MM.1S (cell line): ENCODE measurements at regions not wholly inside any gene's neighbourhood (a gene's known extent, or its start where the extent isn't known, plus 50 kb on each side); places are given as distances from the start of the nearest gene placed in this dataset.

Experiments used
- DNase-seq: peaks from one replicate; pipeline ENCODE4 v3.0.0-alpha.2; 2015
- H2AFZ ChIP-seq: fragments of 300-600 bp; sonication (generic); 2 replicates; pipeline ENCODE4 v1.6.0; 2016; ENCODE audit warnings: antibody characterized with exemption, low read length
- H3F3A ChIP-seq: fragments of 300-600 bp; sonication (generic); 2 replicates; pipeline ENCODE4 v1.6.1; 2016; ENCODE audit warnings: mild to moderate bottlenecking, antibody characterized with exemption, low read length, moderate library complexity, mixed read lengths; ENCODE audit not compliant: insufficient read depth
- H3K27ac ChIP-seq: fragments of 300-600 bp; sonication (generic); 2 replicates; pipeline ENCODE4 v1.5.1; 2016; ENCODE audit warnings: mild to moderate bottlenecking, low read length
- H3K27me3 ChIP-seq: fragments of 300-600 bp; sonication (generic); replicated peaks from 2 replicates; pipeline ENCODE4 v1.6.0; 2016; ENCODE audit warnings: low read length; ENCODE audit not compliant: insufficient read depth
- H3K36me3 ChIP-seq: fragments of 300-600 bp; sonication (generic); replicated peaks from 2 replicates; pipeline ENCODE4 v1.6.1; 2016; ENCODE audit warnings: mild to moderate bottlenecking, low read length, mixed read lengths; ENCODE audit not compliant: insufficient read depth
- H3K4me1 ChIP-seq: fragments of 300-600 bp; sonication (generic); 2 replicates; pipeline ENCODE4 v1.6.1; 2016; ENCODE audit warnings: low read length, mixed read lengths
- H3K4me2 ChIP-seq: fragments of 300-600 bp; sonication (generic); 2 replicates; pipeline ENCODE4 v1.6.0; 2016; ENCODE audit warnings: low read depth, low read length
- H3K4me3 ChIP-seq: fragments of 300-600 bp; sonication (generic); 2 replicates; pipeline ENCODE4 v1.5.1; 2016; ENCODE audit warnings: low read length, mixed read lengths
- H3K79me2 ChIP-seq: fragments of 300-600 bp; sonication (generic); 2 replicates; pipeline ENCODE4 v1.6.1; 2016; ENCODE audit warnings: mixed run types, low read length, mixed read lengths
- H3K9ac ChIP-seq: fragments of 300-600 bp; sonication (generic); 2 replicates; pipeline ENCODE4 v1.6.1; 2016; ENCODE audit warnings: low read length, mixed read lengths
- H3K9me2 ChIP-seq: fragments of 300-600 bp; sonication (generic); replicated peaks from 2 replicates; pipeline ENCODE4 v1.6.1; 2016; ENCODE audit warnings: mild to moderate bottlenecking, low read length, mixed read lengths; ENCODE audit not compliant: insufficient read depth
- H3K9me3 ChIP-seq: fragments of 300-600 bp; sonication (generic); replicated peaks from 2 replicates; pipeline ENCODE4 v1.6.1; 2016; ENCODE audit warnings: mild to moderate bottlenecking, low read length, mixed read lengths; ENCODE audit not compliant: insufficient read depth
- H4K20me1 ChIP-seq: fragments of 300-600 bp; sonication (generic); 2 replicates; pipeline ENCODE4 v1.6.1; 2016; ENCODE audit warnings: mild to moderate bottlenecking, low read length, moderate library complexity, mixed read lengths; ENCODE audit not compliant: insufficient read depth
- CTCF ChIP-seq: fragments of 300-600 bp; sonication (generic); IDR thresholded peaks from 2 replicates; pipeline ENCODE4 v1.5.1; 2016; ENCODE audit warnings: antibody characterized with exemption, low read length, mixed read lengths
- EZH2 ChIP-seq: fragments of 300-600 bp; sonication (generic); optimal IDR thresholded peaks from 2 replicates; pipeline ENCODE3; 2017; ENCODE audit warnings: low read depth, mild to moderate bottlenecking, antibody characterized with exemption, low read length, mixed read lengths
- EZH2phosphoT487 ChIP-seq: fragments of 300-600 bp; sonication (generic); IDR thresholded peaks from 2 replicates; pipeline ENCODE4 v1.6.1; 2018; ENCODE audit warnings: antibody characterized with exemption, low read length

- Histone ChIP-seq H3K9me2 (no peaks in the 10 kb centered on the region), H4K20me1 (no peaks in the 10 kb centered on the region), H3K4me1 (peaks cover 20% of the 10 kb centered on the region), H3K9ac (peak overlapping the region; percentile 14; the same call in 1 of the 2 replicates), H3K4me2 (peak overlapping the region; percentile 26), H3F3A (no peaks in the 10 kb centered on the region), H3K4me3 (no peak overlapping the region), H3K27me3 (no peaks in the 10 kb centered on the region), H2AFZ (peak overlapping the region; percentile 76), H3K27ac (peak overlapping the region; percentile 60; the same call in 1 of the 2 replicates), H3K36me3 (no peaks in the 10 kb centered on the region), H3K9me3 (no peaks in the 10 kb centered on the region), H3K79me2 (no peaks in the 10 kb centered on the region)
- TF ChIP-seq EZH2phosphoT487 (no peak), CTCF (peak; percentile 20)
- peak; percentile 95 for DNase-seq
Observed at GRCh38 chr7:46680147-46680546, 759.1 kb upstream of the IGFBP3 start.

- Histone ChIP-seq H3K27ac (peak overlapping the region; percentile 60; the same call in 1 of the 2 replicates), H3K9me3 (no peaks in the 10 kb centered on the region), H3F3A (no peaks in the 10 kb centered on the region), H3K9ac (no peak overlapping the region), H4K20me1 (no peaks in the 10 kb centered on the region), H3K4me1 (peaks cover 20% of the 10 kb centered on the region), H3K36me3 (no peaks in the 10 kb centered on the region), H3K4me3 (no peak overlapping the region), H2AFZ (peak overlapping the region; percentile 76), H3K4me2 (peak overlapping the region; percentile 26), H3K79me2 (no peaks in the 10 kb centered on the region), H3K9me2 (no peaks in the 10 kb centered on the region), H3K27me3 (no peaks in the 10 kb centered on the region)
- TF ChIP-seq EZH2phosphoT487 (no peak), CTCF (no peak), EZH2 (no peak)
- no peak for DNase-seq
Observed at GRCh38 chr7:46679671-46680070, 758.6 kb upstream of the IGFBP3 start.

GRCh38 chr7:46678421-46678820 is 757.3 kb upstream of the IGFBP3 start:
- no peak overlapping the region for H3K27ac ChIP-seq
- H3K4me1 ChIP-seq: peaks cover 20% of the 10 kb centered on the region
- H3K36me3 ChIP-seq: no peaks in the 10 kb centered on the region
- H3K4me2 ChIP-seq: no peak overlapping the region
- no peak for DNase-seq
- H3K79me2 ChIP-seq: no peaks in the 10 kb centered on the region
- no peak overlapping the region for H3K9ac ChIP-seq
- no peaks in the 10 kb centered on the region for H3K9me3 ChIP-seq
- H3K9me2 ChIP-seq: no peaks in the 10 kb centered on the region
- no peak for TF ChIP-seq EZH2phosphoT487
- no peak for TF ChIP-seq CTCF
- TF ChIP-seq EZH2: no peak
- H4K20me1 ChIP-seq: no peaks in the 10 kb centered on the region
- no peaks in the 10 kb centered on the region for H3F3A ChIP-seq
- no peaks in the 10 kb centered on the region for H3K27me3 ChIP-seq
- no peak overlapping the region for H3K4me3 ChIP-seq
- no peak overlapping the region for H2AFZ ChIP-seq
